ENCODE measurements at regions not wholly inside any gene's neighbourhood (a gene's known extent, or its start where the extent isn't known, plus 50 kb on each side); places are given as distances from the start of the nearest gene placed in this dataset.

GRCh38 chr6:157763129-157763903 is 59.7 kb upstream of the SNX9 start:
- no peak for DNase-seq (ENCODE audit: extremely low read depth, low read depth)
- TF ChIP-seq, protein P1, sequence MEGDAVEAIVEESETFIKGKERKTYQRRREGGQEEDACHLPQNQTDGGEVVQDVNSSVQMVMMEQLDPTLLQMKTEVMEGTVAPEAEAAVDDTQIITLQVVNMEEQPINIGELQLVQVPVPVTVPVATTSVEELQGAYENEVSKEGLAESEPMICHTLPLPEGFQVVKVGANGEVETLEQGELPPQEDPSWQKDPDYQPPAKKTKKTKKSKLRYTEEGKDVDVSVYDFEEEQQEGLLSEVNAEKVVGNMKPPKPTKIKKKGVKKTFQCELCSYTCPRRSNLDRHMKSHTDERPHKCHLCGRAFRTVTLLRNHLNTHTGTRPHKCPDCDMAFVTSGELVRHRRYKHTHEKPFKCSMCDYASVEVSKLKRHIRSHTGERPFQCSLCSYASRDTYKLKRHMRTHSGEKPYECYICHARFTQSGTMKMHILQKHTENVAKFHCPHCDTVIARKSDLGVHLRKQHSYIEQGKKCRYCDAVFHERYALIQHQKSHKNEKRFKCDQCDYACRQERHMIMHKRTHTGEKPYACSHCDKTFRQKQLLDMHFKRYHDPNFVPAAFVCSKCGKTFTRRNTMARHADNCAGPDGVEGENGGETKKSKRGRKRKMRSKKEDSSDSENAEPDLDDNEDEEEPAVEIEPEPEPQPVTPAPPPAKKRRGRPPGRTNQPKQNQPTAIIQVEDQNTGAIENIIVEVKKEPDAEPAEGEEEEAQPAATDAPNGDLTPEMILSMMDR (IDR thresholded peaks at IDR 0.05; ENCODE audit: low read depth, low read length) = no peak

DNA sequence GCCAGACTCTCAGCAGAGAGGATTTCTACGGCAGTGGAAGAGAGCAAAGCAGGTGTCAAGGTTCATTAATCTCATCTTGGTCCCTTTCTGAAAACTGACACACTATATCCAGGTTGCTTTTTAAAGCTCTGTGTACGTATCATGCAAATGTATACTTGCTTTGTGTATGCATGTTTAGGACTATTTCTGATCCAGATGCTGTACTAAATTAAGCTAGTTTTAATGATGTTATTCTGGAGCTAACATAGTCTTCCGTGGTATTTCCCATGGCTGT is 59.2 kb upstream of the SNX9 start:
- TF ChIP-seq, protein P1 (IDR thresholded peaks at IDR 0.05; ENCODE audit: low read depth, low read length) = no peak
- DNase-seq (ENCODE audit: extremely low read depth, low read depth) = no peak

DNA sequence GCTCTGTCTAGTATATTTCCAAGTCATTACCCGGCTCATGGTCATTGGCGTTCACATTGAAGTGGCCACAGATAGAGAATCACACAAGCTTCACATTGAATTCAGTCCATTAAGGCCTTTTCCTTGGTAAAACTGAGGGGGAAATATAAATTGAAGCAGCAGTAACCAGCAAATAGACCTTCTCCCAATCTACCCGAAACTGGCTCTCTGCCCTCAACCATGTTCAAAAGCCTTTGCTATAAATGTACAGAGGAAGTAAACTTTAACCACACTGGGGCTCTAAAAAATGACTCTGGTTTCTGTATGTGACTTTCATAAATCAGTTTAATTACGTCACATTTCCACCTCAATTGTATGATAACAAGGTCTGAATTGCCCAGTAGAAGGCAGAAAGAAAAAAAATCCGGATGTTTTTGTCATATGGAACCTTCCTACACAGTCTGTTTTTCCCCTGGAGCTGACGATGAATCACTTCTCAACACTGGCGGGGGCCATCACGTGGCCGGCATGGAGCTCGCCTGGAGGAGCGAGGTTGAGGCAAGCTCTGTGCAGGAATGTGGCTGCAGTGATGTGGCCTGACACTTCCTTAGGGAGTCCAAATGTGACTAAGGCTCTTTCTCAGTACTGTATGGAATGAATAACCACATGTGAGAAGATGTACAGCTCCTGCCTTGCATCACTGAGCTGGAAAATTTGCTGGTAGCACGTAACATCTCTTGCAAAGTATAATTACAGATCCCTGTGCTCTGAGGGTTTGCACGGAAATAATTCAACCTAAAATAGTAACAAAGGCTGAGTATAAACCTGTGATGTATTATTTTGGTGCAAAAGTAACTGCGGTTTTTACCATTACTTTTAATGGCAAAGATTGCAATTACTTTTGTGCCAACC is 58.6 kb upstream of the SNX9 start:
- peak; percentile 100 for DNase-seq (ENCODE audit: extremely low read depth, low read depth)
- TF ChIP-seq, protein P1 (IDR thresholded peaks at IDR 0.05; ENCODE audit: low read depth, low read length) = no peak

GRCh38 chr6:157766901-157767774 is 55.9 kb upstream of the SNX9 start:
- no peak for DNase-seq (ENCODE audit: extremely low read depth, low read depth)
- TF ChIP-seq, protein P1 (IDR thresholded peaks at IDR 0.05; ENCODE audit: low read depth, low read length) = no peak

DNA sequence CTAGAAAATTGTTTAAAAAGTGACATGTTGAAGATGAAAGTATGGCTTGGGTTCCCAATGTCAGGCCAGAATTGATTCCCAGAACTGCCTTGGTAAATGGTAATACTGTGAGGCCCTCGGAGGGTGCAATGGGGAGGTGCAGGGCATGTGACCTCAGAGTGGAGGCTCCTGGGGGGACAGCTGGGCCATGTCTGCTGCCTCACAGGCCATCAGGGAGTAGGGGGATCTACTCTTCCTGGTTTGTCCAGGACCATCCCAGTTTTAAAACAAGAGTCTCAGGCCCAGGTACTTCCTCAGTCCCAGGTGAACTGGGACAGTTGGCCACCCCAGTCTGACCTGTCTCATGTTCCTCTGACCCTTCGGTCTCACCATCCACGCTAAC is 55.3 kb upstream of the SNX9 start:
- TF ChIP-seq, protein P1 (IDR thresholded peaks at IDR 0.05; ENCODE audit: low read depth, low read length) = no peak

GRCh38 chr6:157768304-157768703 is 54.7 kb upstream of the SNX9 start:
- DNase-seq (ENCODE audit: extremely low read depth, low read depth) = no peak
- TF ChIP-seq, protein P1 (IDR thresholded peaks at IDR 0.05; ENCODE audit: low read depth, low read length) = no peak

More for the DNA sequence above, 55.3 kb upstream of the SNX9 start:
- no peak for DNase-seq (ENCODE audit: extremely low read depth, low read depth)

All from AG09319 (cell line).